PFSK-1 (cell line): ENCODE measurements at regions not wholly inside any gene's neighbourhood (a gene's known extent, or its start where the extent isn't known, plus 50 kb on each side); places are given as distances from the start of the nearest gene placed in this dataset.

Experiments
- FOXP2 ChIP-seq: optimal IDR thresholded peaks from 2 replicates; pipeline ENCODE3; 2011; ENCODE audit warnings: borderline replicate concordance, control low read depth, inconsistent platforms; ENCODE audit not compliant: insufficient read depth; ENCODE audit errors: extremely low read length, extremely low read depth
- POLR2AphosphoS5 ChIP-seq: IDR thresholded peaks from 2 replicates; pipeline ENCODE4 v1.6.1; 2012; ENCODE audit warnings: low read depth, mild to moderate bottlenecking, control low read depth, low read length, moderate library complexity
- REST ChIP-seq, 2 experiments: IDR thresholded peaks; 2 replicates each; pipeline versions ENCODE4 v1.6.1 to v1.8.0; 2011 to 2012; ENCODE audit warnings: low read depth in 2 of 2, low read length in 2 of 2, control low read depth in 1 of 2, inconsistent platforms in 1 of 2, mild to moderate bottlenecking in 1 of 2, moderate library complexity in 1 of 2; ENCODE audit not compliant: insufficient read depth in 1 of 2
- SIN3A ChIP-seq: IDR thresholded peaks from 2 replicates; pipeline ENCODE4 v1.6.1; 2012; ENCODE audit warnings: mild to moderate bottlenecking, low read length, moderate library complexity, borderline replicate concordance; ENCODE audit not compliant: insufficient read depth
- TAF1 ChIP-seq: IDR thresholded peaks from 2 replicates; pipeline ENCODE4 v1.6.1; 2012; ENCODE audit warnings: low read length, control low read depth, borderline replicate concordance; ENCODE audit not compliant: insufficient read depth

- no peak for TF ChIP-seq REST (IDR thresholded peaks at IDR 0.05; ENCODE audit: insufficient read depth in 1 of 2, low read depth in 2 of 2, low read length in 2 of 2)
- TF ChIP-seq POLR2AphosphoS5, result no peak
- TF ChIP-seq SIN3A, result no peak
- no peak for TF ChIP-seq FOXP2
- TF ChIP-seq TAF1, result no peak
Measured at GRCh38 chr9:78601957-78602565, 305.1 kb downstream of the PSAT1 start.
